NAMALWA (cell line): ENCODE measurements at regions not wholly inside any gene's neighbourhood (a gene's known extent, or its start where the extent isn't known, plus 50 kb on each side); places are given as distances from the start of the nearest gene placed in this dataset.
"Not testable (repeated sequence)": the region's sequence is repeated elsewhere in the genome, so short reads cannot be mapped to it uniquely, and the experiment has no call there.

Experiments
- DNase-seq: peaks from one replicate; pipeline ENCODE4 v3.0.0-alpha.2; 2015; ENCODE audit warnings: low spot score

DNA sequence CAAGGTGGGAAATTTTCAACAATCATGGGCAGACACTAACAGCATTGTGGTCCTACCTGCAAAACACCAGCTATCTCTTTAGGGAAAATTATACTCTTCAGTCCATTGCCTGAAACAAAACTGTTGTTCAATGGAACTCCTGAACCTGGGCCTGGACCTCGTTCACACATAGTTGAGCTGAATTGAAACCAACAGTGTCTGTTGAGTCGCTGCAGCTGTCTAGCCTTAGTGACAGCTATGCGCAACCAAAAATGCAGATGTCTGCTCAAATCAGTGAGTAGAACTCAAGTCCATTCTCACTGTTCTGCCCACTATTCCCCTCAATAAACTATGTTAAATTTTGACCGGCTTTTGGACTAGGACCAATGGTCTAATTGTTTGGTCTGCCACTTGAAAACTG, 286.2 kb downstream of the TFAP2A start:
- DNase-seq: no peak

DNA sequence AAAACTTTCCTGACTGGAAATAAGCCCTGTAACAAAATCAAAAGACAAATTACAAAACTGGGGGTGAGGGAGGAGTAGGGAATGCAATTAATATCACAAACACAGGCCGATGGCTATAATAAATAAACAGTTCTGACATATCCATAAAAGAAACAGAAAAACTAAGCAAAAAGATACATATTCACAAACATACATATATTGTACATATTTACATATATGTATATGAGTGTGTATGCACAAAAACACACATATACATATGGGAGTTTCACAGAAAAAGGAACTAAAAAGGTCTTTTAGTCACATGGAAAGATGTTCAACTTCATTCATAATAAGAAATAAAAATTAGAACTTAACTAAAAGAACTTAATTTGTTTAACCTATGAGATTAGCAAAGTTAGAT, 292.7 kb downstream of the TFAP2A start:
- DNase-seq: no peak

DNA sequence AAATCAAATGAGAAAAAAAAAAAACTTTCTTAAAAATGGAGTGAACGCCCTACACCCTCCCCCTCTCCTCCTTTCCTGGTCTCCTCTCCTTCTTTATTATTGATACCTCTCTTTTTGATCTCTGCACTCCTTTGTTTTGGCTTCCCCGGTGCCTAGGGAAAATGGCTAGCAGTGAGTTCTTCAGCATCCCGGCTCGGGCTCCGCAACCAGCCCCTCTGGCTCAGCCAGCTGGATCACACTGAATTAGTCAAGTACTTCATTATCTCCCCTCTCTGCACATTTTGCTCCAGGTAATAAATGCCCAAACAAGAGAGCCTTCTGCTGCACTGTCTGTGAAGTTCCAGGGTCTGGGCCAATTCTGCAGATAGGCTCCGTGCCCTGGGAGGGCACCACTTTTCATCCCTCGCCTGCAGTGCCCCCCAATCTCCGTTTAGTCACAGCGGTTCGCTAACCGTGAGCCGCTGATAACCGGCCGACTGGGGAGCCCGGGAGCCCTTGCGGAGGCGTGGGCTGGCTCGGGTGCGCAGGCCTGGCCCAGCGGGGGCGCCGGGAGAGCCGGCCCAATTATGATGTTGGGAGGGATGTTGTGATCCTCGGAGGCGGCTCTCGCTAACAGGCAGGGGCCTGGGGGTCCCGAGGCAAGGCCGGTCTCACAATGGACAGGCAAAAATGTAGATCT, 301.9 kb downstream of the TFAP2A start:
- DNase-seq: no peak

DNA sequence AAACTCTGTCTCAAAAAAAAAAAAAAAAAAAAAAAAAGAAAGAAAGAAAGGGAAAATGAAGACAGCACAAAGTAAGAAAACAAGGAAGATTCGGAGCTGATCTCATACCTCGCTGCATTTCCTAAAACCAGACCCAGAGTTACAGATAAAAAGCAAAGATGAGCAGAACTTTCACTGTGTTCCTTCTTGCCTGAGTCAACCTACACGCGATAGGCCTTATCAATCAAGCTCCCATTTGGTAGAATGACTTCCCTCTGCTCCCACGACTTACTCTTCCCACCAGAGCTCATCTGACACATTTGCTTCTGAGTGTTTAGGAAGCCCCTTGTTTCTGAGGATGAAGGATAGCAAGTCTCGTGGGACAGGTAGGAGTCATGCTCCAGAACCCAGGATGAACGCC, 302.9 kb downstream of the TFAP2A start:
- DNase-seq: no peak

DNA sequence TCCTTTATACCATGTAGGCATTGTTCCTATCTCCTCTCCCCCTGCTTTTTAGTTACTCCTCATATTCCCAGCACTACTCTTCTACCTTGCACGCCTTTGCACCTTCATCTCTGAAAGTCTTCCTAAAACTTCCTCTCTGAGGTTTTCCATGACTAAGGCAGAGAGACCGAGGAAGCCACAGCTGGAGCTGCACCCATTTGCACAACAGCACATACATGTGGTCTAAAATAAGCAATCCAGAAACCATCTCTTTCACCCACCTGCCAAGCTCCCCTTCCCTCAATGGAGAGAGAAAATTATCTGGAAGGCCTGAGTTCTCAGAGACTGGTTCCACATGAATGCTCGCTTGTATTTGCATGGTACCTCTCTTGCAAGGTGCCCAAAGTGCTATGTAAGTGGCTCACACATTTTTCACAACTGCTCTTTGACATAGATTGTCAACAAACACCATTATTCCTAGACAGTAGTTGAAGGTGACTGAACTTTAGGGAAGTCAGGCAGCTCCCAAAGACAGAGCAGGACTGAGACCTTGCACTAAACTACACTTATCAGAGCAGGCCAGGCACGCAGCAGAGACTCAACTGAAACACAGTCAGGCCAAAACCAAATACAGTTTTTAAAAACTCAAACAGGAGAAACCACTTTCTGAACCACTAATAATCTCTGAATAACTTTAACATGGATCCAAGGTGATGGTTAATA, 313.2 kb downstream of the TFAP2A start:
- DNase-seq: no peak

DNA sequence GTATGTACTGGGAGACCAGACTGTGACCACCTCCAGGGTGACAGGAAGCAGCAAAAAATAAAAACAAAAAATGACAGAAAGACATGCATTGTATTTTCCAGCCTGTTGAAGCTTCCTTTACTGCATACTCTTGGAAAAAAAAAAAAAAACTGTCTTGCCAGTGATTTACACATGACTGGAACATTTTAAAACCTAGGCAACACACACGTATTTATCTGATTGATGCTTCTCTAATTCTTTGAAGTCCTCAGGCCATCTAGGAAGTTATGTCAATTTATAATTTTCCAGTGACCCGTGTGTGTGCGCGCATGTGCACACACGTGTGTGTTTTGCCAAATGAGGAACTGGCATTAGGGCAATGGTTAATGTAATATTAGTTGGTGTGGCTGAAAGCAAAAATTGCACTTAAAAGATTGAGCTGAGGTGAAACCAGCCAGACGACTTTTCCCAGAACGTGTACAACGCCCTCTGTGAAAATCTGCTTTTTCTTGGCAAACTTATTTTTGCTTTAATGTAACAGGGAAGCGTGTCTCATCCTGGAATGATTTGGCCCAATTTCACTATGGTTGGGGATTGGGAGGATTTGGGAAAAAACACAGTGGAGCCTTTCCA, 315.2 kb downstream of the TFAP2A start:
- no peak for DNase-seq

DNA sequence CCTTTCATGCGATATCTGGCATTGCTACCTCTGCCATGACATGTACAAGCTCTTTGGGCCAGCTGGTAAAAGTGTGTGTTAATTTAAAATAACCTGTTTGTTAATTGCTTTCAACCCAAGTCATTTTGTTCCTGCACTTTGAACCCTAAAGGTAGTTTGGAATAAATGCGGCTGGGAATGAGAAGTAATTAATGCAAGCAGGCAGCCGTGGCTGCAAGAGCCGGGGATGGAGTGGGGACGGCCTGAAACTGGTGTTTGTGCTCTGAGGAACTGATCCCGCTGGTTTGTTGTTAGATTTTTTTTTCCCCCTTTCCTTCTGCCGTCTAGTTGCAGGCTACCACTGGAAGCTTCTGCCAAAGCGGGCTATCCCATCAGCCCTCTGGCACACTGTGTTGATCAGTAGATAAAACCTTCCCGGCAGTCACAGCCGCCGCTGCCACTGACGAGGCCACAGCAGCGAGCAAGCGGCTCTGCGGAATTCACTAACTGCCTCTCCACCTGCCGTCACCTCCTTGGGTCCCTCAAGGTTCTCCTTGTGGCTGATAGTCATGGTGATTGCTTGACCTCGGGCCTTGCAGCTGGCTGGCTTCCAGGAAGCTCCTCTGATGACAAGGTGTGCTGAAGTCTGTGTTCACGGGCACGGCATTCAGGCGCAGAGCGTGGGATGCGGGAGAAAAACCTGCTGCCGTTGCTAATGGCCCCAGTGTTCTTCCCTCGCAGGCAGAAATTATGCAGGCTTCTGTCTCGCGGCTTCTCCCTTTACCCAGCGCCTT, 315.9 kb downstream of the TFAP2A start:
- no peak for DNase-seq

DNA sequence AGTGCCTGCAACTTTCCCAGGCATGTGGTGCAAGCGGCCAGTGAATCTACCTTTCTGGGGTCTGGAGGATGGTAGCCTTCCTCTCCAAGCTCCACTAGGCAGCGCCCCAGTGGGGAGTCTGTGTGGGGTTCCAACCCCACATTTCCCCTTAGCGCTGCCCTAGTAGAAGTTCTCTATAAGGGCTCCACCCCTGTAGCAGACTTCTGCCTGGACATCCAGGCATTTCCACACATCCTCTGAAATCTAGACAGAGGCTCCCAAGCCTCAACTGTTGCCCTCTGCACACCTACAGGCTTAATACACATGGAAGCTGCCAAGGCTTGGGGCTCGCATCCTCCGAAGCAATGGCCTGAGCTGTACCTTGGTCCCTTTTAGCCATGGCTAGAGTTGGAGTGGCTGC, 321.6 kb downstream of the TFAP2A start:
- DNase-seq: no peak

DNA sequence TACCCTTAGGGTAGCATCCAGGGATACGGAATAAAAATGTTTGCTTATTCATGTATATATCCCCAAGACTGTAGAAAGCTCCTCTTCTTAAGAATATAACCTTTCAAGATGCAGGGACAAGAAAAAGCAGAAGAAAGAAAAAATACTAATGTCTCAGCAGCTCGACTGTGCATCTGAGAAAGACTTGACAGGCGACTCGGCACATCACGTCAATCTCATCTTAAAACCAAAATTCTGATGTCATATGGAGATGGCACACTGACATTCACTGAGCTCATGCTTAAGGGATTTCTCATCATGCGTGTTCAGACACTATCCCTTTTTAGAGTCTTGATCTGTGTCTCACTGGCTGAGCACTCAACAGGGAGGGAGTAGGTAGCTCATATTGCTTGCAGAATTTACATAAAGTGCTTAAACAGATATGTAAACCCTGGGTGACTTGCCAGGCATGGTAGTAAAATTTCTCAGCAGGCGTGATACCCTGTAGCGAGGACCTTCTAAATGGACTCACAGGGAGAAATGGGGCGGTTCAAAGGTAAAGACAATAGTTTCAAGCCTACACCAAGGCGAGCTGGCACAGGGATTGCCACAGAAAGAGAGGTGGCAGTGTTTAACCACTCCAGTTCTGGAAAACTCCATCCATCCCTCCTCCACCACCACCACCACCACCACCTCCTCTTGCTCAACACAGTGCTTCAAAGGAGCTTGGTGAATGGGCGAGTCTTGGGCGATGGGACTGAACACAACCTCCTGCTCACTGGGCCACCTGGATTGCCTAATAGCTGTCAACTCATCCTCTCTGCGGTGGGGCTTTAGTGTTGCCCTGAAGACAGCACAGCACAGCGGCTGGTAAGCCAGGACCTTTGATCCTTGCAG, 330.5 kb downstream of the TFAP2A start:
- DNase-seq: no peak

DNA sequence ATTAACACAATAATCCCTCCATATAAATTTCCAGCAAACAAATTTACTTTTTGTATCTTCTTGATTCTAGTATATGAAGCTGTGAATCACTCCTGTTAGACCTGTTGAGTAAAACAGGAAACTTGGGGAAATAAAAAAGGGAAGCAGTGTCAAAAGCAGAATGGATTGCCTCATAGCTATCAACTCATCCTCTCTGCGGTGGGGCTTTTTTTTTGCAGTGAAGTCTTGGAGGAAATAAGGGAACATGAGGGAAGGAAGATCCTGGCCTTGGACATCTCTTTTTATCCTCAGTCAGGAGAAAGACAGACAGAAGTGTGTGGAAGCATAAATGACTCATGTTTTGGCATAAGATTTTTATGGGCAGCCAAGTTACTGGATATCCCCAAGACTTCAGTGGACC, 332.5 kb downstream of the TFAP2A start:
- DNase-seq: no peak

DNA sequence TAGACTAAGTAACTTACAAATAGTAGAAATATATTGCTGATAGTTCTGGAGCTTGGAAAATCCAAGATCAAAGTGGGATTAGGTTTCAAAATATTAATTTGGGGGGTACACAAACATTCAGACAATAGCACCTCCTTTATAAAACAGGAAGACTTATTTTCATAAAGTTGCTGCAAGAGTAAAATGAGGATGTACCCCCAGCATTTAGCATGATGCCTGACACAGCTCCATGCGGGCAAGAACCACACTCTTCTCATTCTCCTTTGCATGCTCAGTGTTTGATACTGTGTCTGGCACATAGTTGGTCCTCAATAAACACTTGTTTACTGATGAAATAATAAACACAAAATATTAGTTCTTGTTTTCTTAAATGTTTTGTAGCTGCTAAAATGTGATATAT, 332.9 kb downstream of the TFAP2A start:
- DNase-seq: no peak

DNA sequence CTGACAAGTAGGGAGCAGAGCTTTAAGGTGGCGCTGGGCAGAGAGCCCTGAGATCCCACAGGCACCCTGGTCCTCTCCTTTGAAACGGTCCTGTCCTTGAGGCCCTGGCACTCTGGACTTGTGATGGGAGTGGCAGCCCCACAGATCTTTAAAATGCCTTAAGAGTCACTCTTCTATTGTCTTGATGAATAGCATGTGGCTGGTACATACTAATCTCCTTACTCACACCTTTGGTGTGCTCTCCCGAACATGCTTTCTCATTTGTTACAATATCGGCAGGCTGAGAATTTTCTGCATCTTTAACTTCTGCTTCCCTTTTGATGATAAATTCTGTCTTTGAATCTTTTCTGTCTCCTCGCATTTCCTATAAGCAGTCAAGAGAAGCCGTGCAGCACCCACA, 333.8 kb downstream of the TFAP2A start:
- no peak for DNase-seq

DNA sequence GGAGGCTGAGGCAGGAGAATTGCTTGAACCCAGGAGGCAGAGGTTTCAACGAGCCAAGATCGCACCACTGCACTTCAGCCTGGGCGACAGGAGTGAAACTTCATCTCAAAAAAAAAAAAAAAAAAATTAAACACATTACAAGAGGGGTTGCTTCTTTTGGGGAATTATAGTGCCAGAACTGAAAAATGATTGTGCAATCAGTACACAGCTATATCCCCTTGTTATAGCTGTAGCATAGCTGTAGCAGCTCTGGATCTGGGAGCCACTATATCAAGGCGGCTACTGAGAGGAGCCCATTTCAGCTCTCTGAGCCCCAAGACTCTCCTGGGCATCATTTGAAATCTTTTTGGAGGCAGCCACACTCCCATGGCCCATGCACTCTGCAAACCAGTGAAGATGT, 334.3 kb downstream of the TFAP2A start:
- no peak for DNase-seq

DNA sequence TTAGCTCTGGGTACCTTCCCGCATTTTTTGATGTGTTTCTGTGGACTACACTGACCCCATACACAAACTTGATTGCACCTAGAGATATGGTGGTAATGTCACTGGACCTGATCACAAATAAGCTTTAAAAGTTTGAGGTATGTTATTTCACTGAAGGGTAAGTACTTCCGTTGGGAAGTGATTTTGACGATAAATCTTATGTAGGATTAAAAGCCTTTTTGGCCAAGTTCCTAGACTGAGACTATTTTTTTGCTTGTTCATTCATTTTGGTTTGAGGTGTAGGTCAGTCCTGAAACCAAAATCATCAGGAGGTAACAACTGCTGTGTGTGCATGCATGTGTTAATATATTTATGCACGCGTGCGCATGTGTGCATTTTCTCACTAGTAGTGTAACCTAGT, 336.3 kb downstream of the TFAP2A start:
- no peak for DNase-seq

DNA sequence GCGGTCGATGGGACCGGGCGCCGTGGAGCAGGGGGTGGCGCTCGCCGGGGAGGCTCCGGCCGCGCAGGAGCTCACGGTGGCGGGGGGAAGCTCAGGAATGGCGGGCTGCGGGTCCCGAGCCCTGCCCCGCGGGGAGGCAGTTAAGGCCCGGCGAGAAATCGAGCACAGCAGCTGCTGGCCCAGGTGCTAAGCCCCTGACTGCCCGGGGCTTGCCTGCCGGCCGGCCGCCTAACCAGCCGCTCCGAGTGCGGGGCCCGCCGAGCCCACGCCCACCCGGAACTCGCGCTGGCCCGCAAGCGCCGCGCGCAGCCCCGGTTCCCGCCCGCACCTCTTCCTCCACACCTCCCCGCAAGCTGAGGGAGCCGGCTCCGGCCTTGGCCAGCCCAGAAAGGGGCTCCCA, 340.1 kb downstream of the TFAP2A start:
- DNase-seq: not testable (repeated sequence)

DNA sequence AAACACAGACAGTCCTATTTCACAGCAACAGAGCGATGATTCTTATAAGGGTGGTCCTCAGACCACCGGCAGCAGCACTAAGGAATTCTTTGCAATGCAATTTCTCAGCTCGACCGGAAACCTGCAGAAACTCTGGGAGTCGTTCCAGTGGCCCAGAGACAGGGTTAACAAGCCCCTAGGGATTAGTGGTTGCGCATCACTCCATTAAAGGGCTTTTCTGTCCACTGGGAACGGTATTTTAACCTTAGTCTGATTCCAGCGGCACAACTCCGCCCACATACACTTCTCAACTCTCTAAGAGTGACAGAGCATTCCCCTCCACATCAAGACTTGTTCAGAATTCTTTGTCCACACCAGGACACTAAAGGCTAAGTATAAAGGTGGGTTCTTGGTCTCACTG, 341.5 kb downstream of the TFAP2A start:
- no peak for DNase-seq

DNA sequence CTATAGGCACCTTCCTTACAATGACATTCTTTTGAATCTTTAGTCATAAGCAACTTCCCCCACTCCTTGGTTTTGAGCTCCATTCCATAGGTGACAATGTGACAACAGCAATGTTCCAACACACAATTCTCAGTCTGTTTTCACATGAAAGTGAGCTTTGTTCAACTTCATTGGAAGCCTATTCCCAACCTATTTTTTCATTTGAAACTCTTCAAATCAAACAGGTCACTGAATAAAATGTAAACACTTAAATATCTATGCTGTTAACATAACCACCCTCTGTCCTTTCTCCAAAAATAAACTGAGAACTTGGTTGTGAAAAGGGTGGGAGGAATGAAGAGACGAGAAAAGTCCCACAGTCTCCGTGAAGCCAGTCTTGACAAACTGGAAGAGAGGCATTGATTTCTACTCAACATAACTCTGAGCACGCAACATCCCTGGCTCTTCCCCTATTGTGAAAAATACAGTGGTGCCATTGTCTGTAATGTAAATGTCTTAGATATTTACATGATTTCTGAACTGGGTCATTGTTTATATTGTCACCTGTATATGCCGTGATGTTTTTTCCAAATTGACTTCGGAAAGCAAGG, 343.1 kb downstream of the TFAP2A start:
- no peak for DNase-seq

DNA sequence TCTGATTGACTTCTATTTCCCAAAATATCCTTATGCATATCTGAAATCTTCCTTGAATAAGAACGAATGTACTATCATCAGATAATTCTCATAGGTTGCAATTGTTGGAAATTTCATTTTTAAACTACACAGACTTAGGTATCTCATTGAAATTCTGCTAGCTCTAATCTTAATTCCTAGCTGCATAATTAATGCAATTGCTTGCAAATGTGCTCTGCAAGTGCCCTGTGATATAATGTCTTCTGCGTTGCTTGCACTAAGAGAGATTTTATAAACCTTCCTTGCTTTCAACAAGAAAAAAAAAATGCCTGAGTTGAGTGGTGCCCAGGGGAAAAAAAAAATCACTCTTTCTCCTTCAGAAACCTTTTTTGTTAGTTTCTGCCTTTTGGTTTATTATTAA, 354.9 kb downstream of the TFAP2A start:
- DNase-seq: no peak

DNA sequence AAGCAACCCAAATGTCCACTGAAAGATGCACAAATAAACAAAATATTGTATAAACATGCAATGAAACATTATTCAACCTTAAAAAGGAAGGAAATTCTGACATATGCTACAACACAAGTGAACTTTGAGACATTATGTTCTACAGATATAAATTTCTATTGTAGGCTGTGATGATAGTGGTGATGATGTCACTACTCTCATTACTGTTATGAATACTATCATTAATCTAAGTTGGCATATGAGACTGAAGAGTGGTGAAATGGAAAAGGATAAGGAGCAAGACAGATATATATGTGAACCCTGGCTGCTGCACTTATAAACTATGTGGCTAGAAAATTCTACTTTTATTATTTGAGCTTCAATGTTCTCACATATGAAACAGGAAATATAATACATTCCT, 360.2 kb downstream of the TFAP2A start:
- no peak for DNase-seq

DNA sequence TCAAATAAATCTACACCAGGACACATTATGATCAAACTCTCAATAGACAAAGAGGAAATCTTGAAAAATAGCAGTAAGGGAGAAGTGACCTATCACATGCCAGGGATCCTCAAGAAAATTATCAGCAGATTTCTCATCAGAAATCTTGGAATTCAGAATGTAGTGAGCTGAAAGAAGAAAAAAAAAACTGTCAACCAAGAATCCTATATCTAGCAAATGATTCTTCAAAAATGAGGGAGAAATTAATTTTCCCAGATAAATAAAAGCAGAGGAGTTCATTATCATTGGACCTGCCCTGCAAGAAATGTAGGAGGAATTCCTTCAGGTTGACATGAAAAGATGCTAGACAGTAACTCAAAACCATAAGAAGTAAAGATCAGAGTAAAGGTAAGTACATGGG, 363.6 kb downstream of the TFAP2A start:
- DNase-seq: no peak
